Thyroid gland (tissue), 4 donors: ENCODE measurements at regions not wholly inside any gene's neighbourhood (a gene's known extent, or its start where the extent isn't known, plus 50 kb on each side); places are given as distances from the start of the nearest gene placed in this dataset.

Experiments
- DNase-seq, 2 donors: peaks; one replicate each; pipeline ENCODE4 v3.0.0-alpha.2; 2019
- H3K27ac ChIP-seq, 3 donors: fragments of 200-600 bp; sonication (generic); 1 replicate in 2 of 3; 2 replicates in 1 of 3; pipeline ENCODE4 v1.5.1; 2016 to 2019; ENCODE audit warnings: mild to moderate bottlenecking in 1 of 3, moderate library complexity in 1 of 3
- H3K27me3 ChIP-seq: fragments of 200-600 bp; sonication (generic); one replicate; pipeline ENCODE4 v1.5.1; 2019
- H3K36me3 ChIP-seq, 2 donors: fragments of 200-600 bp; sonication (generic); one replicate each; pipeline ENCODE4 v1.5.1; 2016 to 2019
- H3K4me1 ChIP-seq, 2 donors: fragments of 200-600 bp; sonication (generic); one replicate each; pipeline ENCODE4 v1.5.1; 2017 to 2019
- H3K4me3 ChIP-seq, 3 donors: fragments of 200-600 bp; sonication (generic); replicated peaks in 1 of 3; 1 replicate in 2 of 3; 2 replicates in 1 of 3; pipeline ENCODE4 v1.5.1; 2016; ENCODE audit warnings: mild to moderate bottlenecking in 1 of 3
- H3K9me3 ChIP-seq: fragments of 200-600 bp; sonication (generic); one replicate; pipeline ENCODE4 v1.5.1; 2017
- POLR2A ChIP-seq, 2 donors: fragments of 450-650 bp; IDR thresholded peaks; one replicate each; pipeline ENCODE4 v1.6.1; 2017; ENCODE audit warnings: antibody characterized with exemption in 2 of 2, mild to moderate bottlenecking in 2 of 2, moderate library complexity in 1 of 2
- WGBS, 2 donors: methylation state at CpG; one replicate each; pipeline ENCODE4 v1.1.5; 2017; 5-methylcytosine and 5-hydroxymethylcytosine counted together
- intact Hi-C: fragments of 100-400 bp; cut with DNase I; formaldehyde crosslinking; loops from one replicate; pipeline ENCODE4 v1.15.1; 2023
- TF ChIP-seq, protein P1 (sequence below), 6 experiments: fragments of 200-600 bp in 3 of 6; fragments of 450-650 bp in 3 of 6; sonication (generic) in 3 of 6; IDR thresholded peaks; one replicate each; pipeline ENCODE4 v1.5.1; 2016 to 2019; ENCODE audit warnings: antibody characterized with exemption in 6 of 6, mild to moderate bottlenecking in 2 of 6, inconsistent platforms in 1 of 6, moderate library complexity in 1 of 6

DNA sequence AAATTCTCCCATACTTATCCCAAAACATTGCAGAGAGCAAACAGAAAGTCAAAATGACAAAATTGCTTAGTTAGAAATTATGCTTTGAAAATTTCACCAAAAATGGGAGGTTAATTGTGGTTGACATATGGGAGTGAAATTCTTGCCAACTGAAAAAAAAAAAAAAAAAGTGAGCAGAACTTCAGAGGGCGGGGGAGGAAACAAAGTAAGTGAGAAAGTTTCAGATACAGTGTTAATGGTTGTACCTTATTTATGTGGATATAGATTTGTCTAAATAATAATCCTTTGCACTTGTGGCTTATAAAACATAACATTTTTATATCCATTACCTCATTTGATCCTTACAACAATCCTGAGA, 91.5 kb upstream of the RAP2B start:
- H3K9me3 ChIP-seq = no peaks in the 10 kb centered on the region
- no peak overlapping the region for H3K27ac ChIP-seq
- no peak overlapping the region for H3K4me3 ChIP-seq
- no peaks in the 10 kb centered on the region for H3K4me1 ChIP-seq
- H3K36me3 ChIP-seq = no peaks in the 10 kb centered on the region
- TF ChIP-seq, protein P1, sequence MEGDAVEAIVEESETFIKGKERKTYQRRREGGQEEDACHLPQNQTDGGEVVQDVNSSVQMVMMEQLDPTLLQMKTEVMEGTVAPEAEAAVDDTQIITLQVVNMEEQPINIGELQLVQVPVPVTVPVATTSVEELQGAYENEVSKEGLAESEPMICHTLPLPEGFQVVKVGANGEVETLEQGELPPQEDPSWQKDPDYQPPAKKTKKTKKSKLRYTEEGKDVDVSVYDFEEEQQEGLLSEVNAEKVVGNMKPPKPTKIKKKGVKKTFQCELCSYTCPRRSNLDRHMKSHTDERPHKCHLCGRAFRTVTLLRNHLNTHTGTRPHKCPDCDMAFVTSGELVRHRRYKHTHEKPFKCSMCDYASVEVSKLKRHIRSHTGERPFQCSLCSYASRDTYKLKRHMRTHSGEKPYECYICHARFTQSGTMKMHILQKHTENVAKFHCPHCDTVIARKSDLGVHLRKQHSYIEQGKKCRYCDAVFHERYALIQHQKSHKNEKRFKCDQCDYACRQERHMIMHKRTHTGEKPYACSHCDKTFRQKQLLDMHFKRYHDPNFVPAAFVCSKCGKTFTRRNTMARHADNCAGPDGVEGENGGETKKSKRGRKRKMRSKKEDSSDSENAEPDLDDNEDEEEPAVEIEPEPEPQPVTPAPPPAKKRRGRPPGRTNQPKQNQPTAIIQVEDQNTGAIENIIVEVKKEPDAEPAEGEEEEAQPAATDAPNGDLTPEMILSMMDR (IDR thresholded peaks at IDR 0.05) = no peak
- no peak for TF ChIP-seq POLR2A (IDR thresholded peaks at IDR 0.05)
- 84 to 88% methylated on average over 1 of the region's 1 CpG for WGBS, 2 donors
- DNase-seq = no peak
- no peaks in the 10 kb centered on the region for H3K27me3 ChIP-seq
- intact Hi-C loops = no loop called here

DNA sequence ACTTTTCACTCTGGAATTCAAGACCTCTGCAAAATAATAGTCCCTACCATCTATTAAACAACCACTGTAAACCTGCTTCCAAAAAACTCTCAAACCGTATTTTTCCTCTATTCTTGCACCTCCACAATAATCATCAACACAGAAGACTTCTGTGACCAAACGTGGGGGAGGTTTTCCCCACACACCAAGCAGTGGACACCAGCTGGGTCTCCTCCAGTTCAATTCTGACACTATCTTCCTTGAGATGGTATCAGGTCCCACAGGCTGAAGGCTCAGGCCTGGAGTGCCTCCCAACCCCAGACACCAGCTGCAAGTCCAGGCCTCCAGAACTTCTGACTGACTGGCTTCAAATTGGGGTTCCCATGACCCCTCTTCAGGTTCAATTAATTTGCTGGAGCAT, 89.6 kb upstream of the RAP2B start:
- Histone ChIP-seq H3K27me3 (no peaks in the 10 kb centered on the region), H3K27ac (no peak overlapping the region), H3K4me1 (no peaks in the 10 kb centered on the region), H3K4me3 (no peak overlapping the region), H3K36me3 (no peaks in the 10 kb centered on the region), H3K9me3 (no peaks in the 10 kb centered on the region)
- no peak for DNase-seq
- 86 to 93% methylated on average over 2 of the region's 2 CpGs for WGBS, 2 donors
- no peak for TF ChIP-seq POLR2A (IDR thresholded peaks at IDR 0.05)
- TF ChIP-seq, protein P1 (IDR thresholded peaks at IDR 0.05) = no peak
- intact Hi-C loops = no loop called here

DNA sequence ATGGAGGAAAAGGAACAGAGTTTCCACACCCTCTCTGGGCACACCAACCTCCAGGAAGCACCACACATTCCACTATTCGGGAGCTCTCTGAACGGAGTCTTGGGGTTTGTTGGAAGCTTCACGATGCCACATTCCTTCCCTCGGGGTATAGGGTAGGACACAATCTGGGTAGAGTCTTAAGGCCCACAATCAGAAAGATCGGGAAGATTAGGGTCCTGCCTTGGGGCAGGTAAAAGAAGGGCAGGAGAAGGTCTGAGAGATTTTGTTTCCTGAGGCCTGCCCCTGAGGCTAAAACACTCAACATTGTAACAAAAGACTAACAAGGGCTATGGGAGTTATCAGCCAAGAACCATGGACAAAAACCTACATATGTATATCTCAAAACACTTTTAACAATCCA, 89.2 kb upstream of the RAP2B start:
- no peaks in the 10 kb centered on the region for H3K4me1 ChIP-seq
- H3K4me3 ChIP-seq = no peak overlapping the region
- 66 to 92% methylated on average over 5 of the region's 5 CpGs for WGBS, 2 donors
- no peak for DNase-seq
- TF ChIP-seq POLR2A (IDR thresholded peaks at IDR 0.05) = no peak
- TF ChIP-seq, protein P1 (IDR thresholded peaks at IDR 0.05) = no peak
- no peaks in the 10 kb centered on the region for H3K9me3 ChIP-seq
- no peak overlapping the region for H3K27ac ChIP-seq
- H3K36me3 ChIP-seq = no peaks in the 10 kb centered on the region
- no peaks in the 10 kb centered on the region for H3K27me3 ChIP-seq
- intact Hi-C loops = no loop called here

DNA sequence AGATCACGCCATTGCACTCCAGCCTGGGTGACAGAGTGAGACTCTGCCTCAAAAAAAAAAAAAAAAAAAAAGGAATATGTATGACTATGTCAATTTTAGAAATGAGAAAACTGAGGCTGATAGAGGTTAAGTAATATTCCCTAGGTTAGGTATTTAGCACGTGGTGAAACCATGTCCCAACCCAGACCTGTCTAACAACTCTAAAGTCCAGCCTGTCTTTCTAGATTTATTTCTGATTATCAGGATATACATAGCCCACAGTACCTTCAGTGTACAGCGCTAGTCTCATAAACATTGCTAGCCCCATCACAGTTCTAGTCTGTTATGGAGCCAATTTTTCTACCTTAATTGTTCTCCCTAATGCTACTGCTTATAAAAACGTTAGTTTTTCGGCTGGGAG, 88.4 kb upstream of the RAP2B start:
- intact Hi-C loops = no loop called here
- Histone ChIP-seq H3K27ac (no peak overlapping the region), H3K9me3 (no peaks in the 10 kb centered on the region)

DNA sequence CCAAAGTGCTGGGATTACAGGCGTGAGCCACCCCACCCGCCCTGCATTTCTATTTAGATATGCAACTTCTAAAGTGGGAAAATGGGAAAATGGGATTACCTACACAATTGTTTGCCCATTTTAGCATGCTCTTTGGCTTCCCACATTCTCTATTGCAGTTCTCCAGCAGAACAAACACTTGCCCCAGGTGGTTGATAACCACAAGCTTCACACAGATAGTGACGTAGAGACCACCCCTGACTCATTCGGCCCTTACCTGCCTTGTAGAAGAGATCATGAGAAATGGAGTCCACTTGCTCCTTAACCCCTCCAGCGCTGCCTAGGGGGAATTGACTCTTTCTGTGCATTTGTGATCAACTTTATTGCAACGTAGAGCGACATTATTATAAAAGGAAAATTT, 83.2 kb upstream of the RAP2B start:
- no peaks in the 10 kb centered on the region for H3K4me1 ChIP-seq
- WGBS, 2 donors = 82 to 85% methylated on average over 7 of the region's 7 CpGs
- no peak overlapping the region for H3K4me3 ChIP-seq
- TF ChIP-seq, protein P1 (IDR thresholded peaks at IDR 0.05) = no peak
- no peak for TF ChIP-seq POLR2A (IDR thresholded peaks at IDR 0.05)
- intact Hi-C loops = no loop called here
- no peaks in the 10 kb centered on the region for H3K36me3 ChIP-seq
- no peaks in the 10 kb centered on the region for H3K9me3 ChIP-seq
- DNase-seq = no peak
- H3K27ac ChIP-seq = no peak overlapping the region
- no peaks in the 10 kb centered on the region for H3K27me3 ChIP-seq

More for the DNA sequence above, 88.4 kb upstream of the RAP2B start:
- Histone ChIP-seq H3K36me3 (no peaks in the 10 kb centered on the region), H3K27me3 (no peaks in the 10 kb centered on the region), H3K4me1 (no peaks in the 10 kb centered on the region), H3K4me3 (no peak overlapping the region)
- WGBS, 2 donors = 69 to 80% methylated on average over 5 of the region's 5 CpGs
- no peak for TF ChIP-seq POLR2A (IDR thresholded peaks at IDR 0.05)
- TF ChIP-seq, protein P1 (IDR thresholded peaks at IDR 0.05) = no peak
- no peak for DNase-seq
